AG09319 (cell line): ENCODE measurements at regions not wholly inside any gene's neighbourhood (a gene's known extent, or its start where the extent isn't known, plus 50 kb on each side); places are given as distances from the start of the nearest gene placed in this dataset.
A peak's percentile ranks its signal among the peaks of the same experiment; 100 is the strongest.
"Not testable (repeated sequence)": the region's sequence is repeated elsewhere in the genome, so short reads cannot be mapped to it uniquely, and the experiment has no call there.

ENCODE experiments used
- DNase-seq: peaks from one replicate; pipeline ENCODE4 v3.0.0-alpha.2; 2010; ENCODE audit warnings: low read depth; ENCODE audit errors: extremely low read depth
- TF ChIP-seq, protein P1 (sequence below): IDR thresholded peaks from 2 replicates; pipeline ENCODE4 v1.5.1; 2011; ENCODE audit warnings: low read depth, mild to moderate bottlenecking, inconsistent platforms, low read length, moderate library complexity

DNA sequence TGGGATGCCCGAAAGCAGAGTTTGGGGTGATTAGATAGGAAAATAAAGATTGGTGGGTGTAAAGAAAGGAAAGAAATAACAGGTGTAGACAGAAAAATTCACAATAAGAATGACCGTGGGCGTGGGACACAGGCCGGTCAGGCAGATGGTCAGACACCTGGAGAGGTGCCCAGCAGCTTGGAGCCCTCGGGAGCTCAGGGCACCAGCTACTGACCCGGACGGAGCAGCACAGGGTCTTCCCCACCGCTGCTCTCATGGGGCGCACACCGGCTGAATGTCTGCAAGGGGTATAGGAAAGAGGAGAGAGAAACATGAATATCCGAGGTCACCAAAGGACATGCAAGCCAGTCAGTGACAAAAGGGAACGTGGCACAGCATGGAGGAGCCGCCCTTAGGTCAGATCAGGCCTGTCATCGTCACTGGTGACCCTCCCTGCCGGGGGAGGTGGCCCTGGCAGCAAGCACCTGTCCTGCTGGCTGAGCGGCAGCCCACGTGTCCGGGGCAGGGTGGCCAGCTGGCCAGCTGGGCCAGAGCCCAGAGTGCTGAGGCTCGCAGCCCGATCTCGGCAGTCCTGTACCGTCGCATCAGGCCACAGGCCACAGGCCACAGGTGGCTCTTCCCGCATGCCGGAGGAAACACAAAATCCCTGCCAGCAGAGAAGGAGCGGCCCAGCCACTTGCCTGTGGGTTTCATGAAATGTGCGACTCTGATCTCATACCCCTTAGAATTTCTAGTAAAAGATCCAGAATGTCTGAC is 112.0 kb upstream of the NDUFV2 start:
- TF ChIP-seq, protein P1, sequence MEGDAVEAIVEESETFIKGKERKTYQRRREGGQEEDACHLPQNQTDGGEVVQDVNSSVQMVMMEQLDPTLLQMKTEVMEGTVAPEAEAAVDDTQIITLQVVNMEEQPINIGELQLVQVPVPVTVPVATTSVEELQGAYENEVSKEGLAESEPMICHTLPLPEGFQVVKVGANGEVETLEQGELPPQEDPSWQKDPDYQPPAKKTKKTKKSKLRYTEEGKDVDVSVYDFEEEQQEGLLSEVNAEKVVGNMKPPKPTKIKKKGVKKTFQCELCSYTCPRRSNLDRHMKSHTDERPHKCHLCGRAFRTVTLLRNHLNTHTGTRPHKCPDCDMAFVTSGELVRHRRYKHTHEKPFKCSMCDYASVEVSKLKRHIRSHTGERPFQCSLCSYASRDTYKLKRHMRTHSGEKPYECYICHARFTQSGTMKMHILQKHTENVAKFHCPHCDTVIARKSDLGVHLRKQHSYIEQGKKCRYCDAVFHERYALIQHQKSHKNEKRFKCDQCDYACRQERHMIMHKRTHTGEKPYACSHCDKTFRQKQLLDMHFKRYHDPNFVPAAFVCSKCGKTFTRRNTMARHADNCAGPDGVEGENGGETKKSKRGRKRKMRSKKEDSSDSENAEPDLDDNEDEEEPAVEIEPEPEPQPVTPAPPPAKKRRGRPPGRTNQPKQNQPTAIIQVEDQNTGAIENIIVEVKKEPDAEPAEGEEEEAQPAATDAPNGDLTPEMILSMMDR: no peak
- DNase-seq: peak; percentile 8

DNA sequence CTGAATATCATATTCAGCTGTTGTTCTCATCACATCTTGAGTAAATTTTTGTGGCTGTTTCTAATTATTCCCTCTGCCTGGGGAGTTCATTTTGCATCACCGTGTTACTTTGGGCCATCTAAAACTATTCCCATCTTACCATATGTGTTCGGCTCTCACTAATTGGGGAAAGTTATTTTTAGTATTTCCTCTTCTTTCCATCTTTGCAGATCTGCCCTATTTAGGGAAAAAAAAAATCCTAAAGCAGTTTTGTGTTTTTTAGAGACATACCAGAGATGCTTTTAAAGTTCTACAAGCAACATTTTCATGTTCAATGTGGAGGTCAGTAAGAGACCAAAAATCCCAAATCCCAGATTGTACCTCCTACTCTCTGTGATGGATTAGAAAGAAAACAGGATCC is 111.3 kb upstream of the NDUFV2 start:
- TF ChIP-seq, protein P1: no peak
- peak; percentile 50 for DNase-seq

DNA sequence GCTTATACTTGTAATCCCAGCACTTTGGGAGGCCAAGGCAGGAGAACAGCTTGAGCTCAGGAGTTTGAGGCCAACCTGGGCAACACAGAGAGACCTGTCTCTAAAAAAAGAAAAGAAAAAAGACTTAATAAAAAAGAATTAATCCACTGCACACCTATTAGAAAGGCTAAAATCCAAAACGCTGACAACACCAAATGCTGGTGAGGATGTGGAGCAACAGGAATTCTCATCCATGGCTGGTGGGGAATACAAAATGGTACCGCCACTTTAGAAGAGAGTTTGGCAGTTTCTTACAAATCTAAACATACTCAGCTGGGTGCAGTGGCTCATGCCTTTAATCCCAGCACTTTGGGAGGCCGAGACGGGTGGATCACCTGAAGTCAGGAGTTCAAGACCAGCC is 110.0 kb upstream of the NDUFV2 start:
- DNase-seq: not testable (repeated sequence)

DNA sequence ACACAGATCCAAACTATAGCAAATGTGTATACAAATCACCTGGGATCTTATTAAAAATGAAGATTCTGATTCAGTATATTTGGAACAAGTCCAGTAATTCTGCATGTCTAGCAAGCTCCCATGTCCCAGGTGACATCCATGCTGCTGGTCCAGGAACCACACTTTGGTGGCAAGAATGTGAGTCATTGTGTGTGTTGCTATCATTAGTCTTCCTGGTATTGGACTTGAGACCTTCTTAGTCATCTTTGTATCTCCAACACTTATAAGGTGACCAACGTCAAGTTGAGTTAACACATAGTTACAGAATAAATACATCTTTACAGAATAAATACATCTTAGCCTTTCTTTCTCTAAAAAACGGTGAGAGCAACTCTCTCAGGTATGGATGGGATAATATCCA is 107.9 kb upstream of the NDUFV2 start:
- DNase-seq: no peak

DNA sequence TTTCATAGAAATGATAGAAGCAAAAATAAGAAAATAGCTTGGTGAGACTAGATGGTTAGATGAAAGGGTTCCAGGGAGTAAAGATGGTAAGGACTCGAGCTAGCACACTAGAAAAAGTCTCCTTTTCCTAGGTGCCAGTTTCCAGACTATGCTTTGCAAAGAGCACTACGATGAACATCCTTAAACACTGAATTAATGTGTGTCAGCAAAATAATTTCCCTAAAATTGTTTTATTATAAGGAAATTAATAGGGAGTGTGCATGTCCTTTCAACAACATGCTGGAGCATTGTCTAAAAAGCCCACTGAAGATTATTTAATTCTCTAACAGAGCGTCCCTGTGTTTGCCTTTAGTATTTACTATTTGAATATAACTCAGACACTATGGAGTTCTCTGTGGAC is 107.4 kb upstream of the NDUFV2 start:
- TF ChIP-seq, protein P1: no peak
- DNase-seq: no peak

More for the DNA sequence above, 107.9 kb upstream of the NDUFV2 start:
- TF ChIP-seq, protein P1: no peak

DNA sequence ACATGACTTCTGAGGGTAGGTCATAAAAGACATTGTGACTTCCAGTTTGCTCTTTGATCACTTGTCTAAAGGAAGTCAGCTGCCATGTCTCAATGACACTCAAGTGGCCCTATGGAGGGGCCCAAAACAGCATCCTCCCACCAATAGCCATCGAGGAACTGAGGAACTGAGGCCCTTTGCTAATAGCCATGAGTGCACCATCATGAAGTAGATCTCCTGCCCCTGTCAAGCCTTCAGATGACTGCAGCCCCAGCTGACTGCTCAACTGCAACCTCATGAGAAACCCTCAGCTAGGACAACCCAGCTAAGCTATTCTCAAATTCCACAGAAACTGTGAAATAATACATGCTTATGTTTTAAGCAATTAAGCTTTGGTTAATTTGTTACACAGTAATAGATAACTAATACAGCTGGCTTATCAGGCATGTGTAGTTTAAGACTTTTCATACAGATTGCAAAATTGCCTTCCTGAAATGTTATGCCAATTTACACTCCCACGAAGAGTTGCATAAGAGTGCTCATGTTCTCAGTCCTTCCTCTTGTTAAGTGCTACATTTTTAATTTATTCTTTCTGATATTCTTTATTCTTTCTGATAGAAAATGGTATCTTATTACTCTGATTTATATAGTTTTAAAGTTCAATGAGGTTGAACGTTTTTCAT is 105.6 kb upstream of the NDUFV2 start:
- DNase-seq: no peak
- TF ChIP-seq, protein P1: no peak

DNA sequence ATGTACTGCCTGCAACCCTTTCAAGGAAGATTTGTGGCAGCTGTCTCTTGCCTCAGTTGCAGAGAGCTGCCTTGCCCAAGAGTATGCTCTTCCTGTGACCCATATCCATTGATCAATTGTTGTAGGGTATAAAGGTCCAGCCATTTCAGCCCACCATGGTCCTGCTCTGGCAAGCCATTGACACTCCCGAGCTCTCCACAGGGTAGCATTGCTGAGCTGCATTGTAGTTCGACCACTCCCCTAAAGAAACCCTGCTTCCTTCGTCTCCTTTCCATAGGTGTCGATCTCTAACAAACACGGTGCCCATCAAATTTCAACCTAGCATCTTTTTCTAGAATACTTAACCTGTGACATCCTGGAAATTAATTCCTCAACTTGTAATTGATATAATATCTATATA is 104.9 kb upstream of the NDUFV2 start:
- DNase-seq: no peak
- TF ChIP-seq, protein P1: no peak
